Neural cell (in vitro differentiated cells): ENCODE measurements at regions not wholly inside any gene's neighbourhood (a gene's known extent, or its start where the extent isn't known, plus 50 kb on each side); places are given as distances from the start of the nearest gene placed in this dataset.

ENCODE experiments used
- H2AFZ ChIP-seq: fragments of 200-600, 300-800 bp; sonication (generic), shearing (Covaris generic); 2 replicates; pipeline ENCODE4 v1.6.0; 2014; ENCODE audit warnings: low read depth, mild to moderate bottlenecking, antibody characterized with exemption, low read length, moderate library complexity
- H3F3A ChIP-seq: fragments of 200-600 bp; shearing (Covaris generic); 2 replicates; pipeline ENCODE4 v1.6.1; 2016; ENCODE audit warnings: mild to moderate bottlenecking, moderate library complexity, mixed read lengths, antibody characterized with exemption, low read length; ENCODE audit not compliant: insufficient read depth, poor library complexity, severe bottlenecking
- H3K27ac ChIP-seq: fragments of 200-600, 300-800 bp; sonication (generic), shearing (Covaris generic); 2 replicates; pipeline ENCODE4 v1.5.1; 2014; ENCODE audit warnings: mild to moderate bottlenecking, low read length, moderate library complexity
- H3K27me3 ChIP-seq: fragments of 300-800, 200-600 bp; sonication (generic), shearing (Covaris generic); 2 replicates; pipeline ENCODE4 v1.6.0; 2014; ENCODE audit warnings: mild to moderate bottlenecking, low read depth, low read length, moderate library complexity; ENCODE audit not compliant: insufficient read depth
- H3K36me3 ChIP-seq: fragments of 300-800, 200-600 bp; sonication (generic), shearing (Covaris generic); 2 replicates; pipeline ENCODE4 v1.5.1; 2014; ENCODE audit warnings: mild to moderate bottlenecking, antibody characterized with exemption, low read length, moderate library complexity; ENCODE audit not compliant: insufficient read depth
- H3K4me2 ChIP-seq: fragments of 300-800, 200-600 bp; sonication (generic), shearing (Covaris generic); 2 replicates; pipeline ENCODE4 v1.6.0; 2014; ENCODE audit warnings: mild to moderate bottlenecking, low read length
- H3K4me3 ChIP-seq: fragments of 300-800, 200-600 bp; sonication (generic), shearing (Covaris generic); 2 replicates; pipeline ENCODE4 v1.5.1; 2014; ENCODE audit warnings: mild to moderate bottlenecking, low read length, moderate library complexity
- H3K79me2 ChIP-seq: fragments of 200-600 bp; shearing (Covaris generic); replicated peaks from 2 replicates; pipeline ENCODE4 v1.6.0; 2014; ENCODE audit warnings: mild to moderate bottlenecking, low read length, moderate library complexity; ENCODE audit not compliant: insufficient read depth
- H3K9ac ChIP-seq: fragments of 300-800, 200-600 bp; sonication (generic), shearing (Covaris generic); 2 replicates; pipeline ENCODE4 v1.6.1; 2016; ENCODE audit warnings: mild to moderate bottlenecking, low read length, mixed read lengths
- H3K9me2 ChIP-seq: fragments of 200-600 bp; shearing (Covaris generic); 2 replicates; pipeline ENCODE4 v1.6.1; 2016; ENCODE audit warnings: mild to moderate bottlenecking, low read length, mixed read lengths; ENCODE audit not compliant: insufficient read depth
- H3K9me3 ChIP-seq: fragments of 200-600, 300-800 bp; sonication (generic), shearing (Covaris generic); 2 replicates; pipeline ENCODE4 v1.6.1; 2016; ENCODE audit warnings: mild to moderate bottlenecking, mixed run types, low read length, moderate library complexity, mixed read lengths
- H4K20me1 ChIP-seq: fragments of 200-600 bp; shearing (Covaris generic); 2 replicates; pipeline ENCODE4 v1.6.1; 2016; ENCODE audit warnings: mild to moderate bottlenecking, mixed run types; ENCODE audit not compliant: insufficient read depth
- CTCF ChIP-seq: fragments of 450-650 bp; IDR thresholded peaks from 2 replicates; pipeline ENCODE4 v1.5.1; 2014; ENCODE audit warnings: antibody characterized with exemption, mild to moderate bottlenecking, moderate library complexity; ENCODE audit not compliant: poor library complexity, severe bottlenecking
- EP300 ChIP-seq: fragments of 450-650 bp; conservative IDR thresholded peaks from 2 replicates; pipeline ENCODE4 v1.6.1; 2014; ENCODE audit warnings: antibody characterized with exemption, mild to moderate bottlenecking, moderate library complexity; ENCODE audit not compliant: poor library complexity, severe bottlenecking
- EZH2 ChIP-seq: fragments of 200-600, 300-800 bp; shearing (Covaris generic), sonication (generic); IDR thresholded peaks from 2 replicates; pipeline ENCODE4 v1.6.1; 2014; ENCODE audit warnings: antibody characterized with exemption, low read length, borderline replicate concordance, mild to moderate bottlenecking; ENCODE audit not compliant: insufficient read depth, poor library complexity, severe bottlenecking
- MXI1 ChIP-seq: fragments of 450-650 bp; conservative IDR thresholded peaks from 2 replicates; pipeline ENCODE4 v1.6.1; 2014; ENCODE audit warnings: antibody characterized with exemption, mild to moderate bottlenecking; ENCODE audit not compliant: poor library complexity, severe bottlenecking
- POLR2AphosphoS5 ChIP-seq: IDR thresholded peaks from 2 replicates; pipeline ENCODE4 v1.6.1; 2012
- RAD21 ChIP-seq: fragments of 450-650 bp; conservative IDR thresholded peaks from 2 replicates; pipeline ENCODE4 v1.6.1; 2014; ENCODE audit warnings: antibody characterized with exemption, mild to moderate bottlenecking, moderate library complexity
- REST ChIP-seq: IDR thresholded peaks from 2 replicates; pipeline ENCODE4 v1.6.1; 2012; ENCODE audit warnings: borderline replicate concordance
- SMC3 ChIP-seq: fragments of 450-650 bp; conservative IDR thresholded peaks from 2 replicates; pipeline ENCODE4 v1.6.1; 2014; ENCODE audit warnings: antibody characterized with exemption, mild to moderate bottlenecking, moderate library complexity; ENCODE audit not compliant: poor library complexity
- TAF1 ChIP-seq: IDR thresholded peaks from 2 replicates; pipeline ENCODE4 v1.6.1; 2012; ENCODE audit warnings: low read depth

- H3F3A ChIP-seq = no peaks in the 10 kb centered on the region
- no peaks in the 10 kb centered on the region for H3K36me3 ChIP-seq
- no peak overlapping the region for H2AFZ ChIP-seq
- H3K4me3 ChIP-seq = no peak overlapping the region
- no peaks in the 10 kb centered on the region for H3K9me3 ChIP-seq
- no peaks in the 10 kb centered on the region for H3K9me2 ChIP-seq
- no peak overlapping the region for H3K9ac ChIP-seq
- H3K27me3 ChIP-seq = no peaks in the 10 kb centered on the region
- no peak overlapping the region for H3K27ac ChIP-seq
- no peak overlapping the region for H3K4me2 ChIP-seq
- H4K20me1 ChIP-seq = no peaks in the 10 kb centered on the region
- TF ChIP-seq CTCF = no peak
- no peak for TF ChIP-seq EP300
- no peak for TF ChIP-seq RAD21
- TF ChIP-seq REST = no peak
- TF ChIP-seq TAF1 = no peak
- no peak for TF ChIP-seq SMC3
- no peaks in the 10 kb centered on the region for H3K79me2 ChIP-seq
These were observed 326.1 kb downstream of the NSG2 start for GRCh38 chr5:174371600-174372094.

GRCh38 chr5:174374206-174374605 lies 328.7 kb downstream of the NSG2 start:
- H3F3A ChIP-seq = no peaks in the 10 kb centered on the region
- no peaks in the 10 kb centered on the region for H4K20me1 ChIP-seq
- H3K27ac ChIP-seq = no peak overlapping the region
- no peaks in the 10 kb centered on the region for H3K9me3 ChIP-seq
- no peaks in the 10 kb centered on the region for H3K9me2 ChIP-seq
- TF ChIP-seq EZH2 = no peak
- no peak for TF ChIP-seq MXI1
- TF ChIP-seq RAD21 = no peak
- TF ChIP-seq REST = no peak
- TF ChIP-seq POLR2AphosphoS5 = no peak
- TF ChIP-seq TAF1 = no peak
- no peak for TF ChIP-seq SMC3
- no peak for TF ChIP-seq EP300
- TF ChIP-seq CTCF = no peak
- no peaks in the 10 kb centered on the region for H3K36me3 ChIP-seq
- no peak overlapping the region for H3K9ac ChIP-seq
- H3K4me2 ChIP-seq = no peak overlapping the region
- H3K27me3 ChIP-seq = no peaks in the 10 kb centered on the region
- H3K79me2 ChIP-seq = no peaks in the 10 kb centered on the region
- no peak overlapping the region for H2AFZ ChIP-seq
- H3K4me3 ChIP-seq = no peak overlapping the region
